GM21360 (cell line): ENCODE measurements at regions not wholly inside any gene's neighbourhood (a gene's known extent, or its start where the extent isn't known, plus 50 kb on each side); places are given as distances from the start of the nearest gene placed in this dataset.

Experiments
- ATAC-seq: cut with Tn5 transposase; IDR thresholded peaks from one replicate; pipeline ENCODE4 v1.9.1; 2021; ENCODE audit warnings: mild to moderate bottlenecking, moderate library complexity; ENCODE audit not compliant: unreplicated experiment

- no peak for ATAC-seq
Observed at GRCh38 chr2:12270876-12271588, 445.7 kb upstream of the TRIB2 start.

- no peak for ATAC-seq
Observed at GRCh38 chr2:12271589-12271984, 445.1 kb upstream of the TRIB2 start.

DNA sequence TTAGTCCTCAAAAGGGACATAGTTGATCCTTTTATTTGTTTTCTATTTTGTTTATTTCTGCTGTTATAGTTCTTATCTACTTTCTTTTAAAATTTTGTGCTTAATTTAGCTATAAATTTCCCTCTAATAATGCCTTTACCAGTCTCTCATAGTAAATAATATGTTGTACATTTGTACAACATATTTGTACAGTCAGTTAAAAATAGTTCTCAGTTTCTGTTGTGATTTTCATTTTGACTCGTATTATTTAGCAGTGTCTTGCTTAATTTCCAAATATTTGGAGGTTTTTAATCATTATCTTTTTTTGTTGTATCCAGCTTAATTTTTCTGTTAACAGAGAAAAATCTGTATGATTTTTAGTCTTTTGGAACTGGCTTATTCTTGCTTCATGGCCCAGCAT is 443.6 kb upstream of the TRIB2 start:
- no peak for ATAC-seq

DNA sequence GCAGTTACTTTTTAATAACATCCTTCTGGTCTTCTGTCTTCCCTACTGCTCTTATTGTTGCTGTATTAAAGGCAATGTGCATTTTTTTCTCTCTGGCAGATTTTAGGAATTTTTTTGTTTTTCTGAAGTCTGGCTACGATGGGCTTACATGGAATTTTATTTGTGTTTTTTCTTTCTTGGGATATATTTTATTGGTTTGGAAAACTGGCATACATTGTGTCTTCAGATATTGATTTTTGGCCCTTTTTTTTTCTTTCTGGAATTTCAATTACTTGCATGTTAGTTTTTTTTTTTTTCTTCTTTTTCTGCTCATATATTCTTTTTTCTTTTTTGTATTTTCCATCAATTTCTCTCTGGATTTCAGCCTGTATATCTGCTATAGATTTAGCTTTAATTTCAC is 442.1 kb upstream of the TRIB2 start:
- ATAC-seq: no peak

GRCh38 chr2:12277241-12278034 is 439.3 kb upstream of the TRIB2 start:
- ATAC-seq: no peak

- ATAC-seq: no peak
Observed at GRCh38 chr2:12278217-12278750, 438.5 kb upstream of the TRIB2 start.

GRCh38 chr2:12282780-12283695 is 433.7 kb upstream of the TRIB2 start:
- peak; percentile 84 for ATAC-seq

- no peak for ATAC-seq
Observed at GRCh38 chr2:12284037-12284436, 432.7 kb upstream of the TRIB2 start.

DNA sequence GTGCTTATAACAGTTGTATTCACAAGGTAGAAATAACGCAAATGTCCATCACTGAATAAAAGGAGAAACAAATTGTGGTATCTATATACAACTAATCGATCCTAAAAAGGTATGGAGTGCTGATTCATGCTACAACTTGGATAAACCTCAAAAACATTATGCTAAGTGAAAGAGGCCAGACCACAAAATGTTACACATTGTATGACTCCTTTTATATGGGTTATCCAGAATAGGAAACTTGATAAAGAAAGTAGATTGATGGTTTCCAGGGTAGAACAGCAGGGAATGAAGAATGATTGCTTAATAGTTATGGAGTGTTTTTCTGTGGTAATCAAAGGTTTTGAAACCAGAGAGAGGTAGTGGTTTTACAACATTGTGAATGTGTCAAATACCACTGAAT is 432.2 kb upstream of the TRIB2 start:
- ATAC-seq: no peak

DNA sequence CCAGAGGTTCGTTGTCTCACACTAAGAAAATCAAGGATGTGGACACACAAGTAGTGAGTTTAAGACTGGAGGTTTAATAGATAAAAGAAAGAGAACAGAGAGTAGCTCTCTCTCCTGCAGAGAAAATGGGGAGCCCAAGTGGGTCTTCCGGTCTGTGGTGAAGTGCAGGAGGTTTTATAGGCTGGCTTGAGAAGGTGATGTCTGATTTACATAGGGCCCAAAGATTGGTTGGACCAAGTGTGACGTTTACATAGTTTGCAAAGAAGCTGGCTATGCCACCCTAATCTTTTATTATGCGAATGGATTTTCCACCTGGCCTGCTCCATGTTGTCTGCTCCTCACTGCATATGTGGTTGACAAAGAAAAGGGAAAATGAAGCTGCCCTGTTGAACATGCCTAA is 430.4 kb upstream of the TRIB2 start:
- ATAC-seq: no peak

DNA sequence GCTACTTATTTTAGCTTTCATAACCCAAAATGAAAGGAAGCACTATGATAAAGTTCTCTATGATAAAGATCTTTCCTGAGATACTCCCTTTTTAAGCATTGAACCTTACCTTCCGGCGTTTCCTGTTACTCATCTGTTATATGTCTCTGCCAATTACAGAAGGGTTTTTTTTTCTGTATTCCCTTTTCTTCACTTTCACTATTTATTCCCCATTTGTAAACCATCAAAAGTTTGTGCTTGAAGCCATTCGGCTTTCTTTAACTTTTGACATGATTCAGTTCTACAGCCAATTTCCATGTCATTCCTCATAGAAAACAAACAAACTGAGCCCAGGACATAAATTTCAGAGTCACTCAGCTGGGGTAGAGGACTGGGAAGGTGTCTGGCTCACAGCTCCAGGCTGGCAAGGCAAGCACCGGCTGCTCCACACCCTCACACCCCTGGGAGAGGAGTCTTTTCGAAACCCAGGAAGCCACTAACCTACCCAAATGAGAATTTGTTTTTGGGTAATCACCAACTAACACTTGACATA is 429.4 kb upstream of the TRIB2 start:
- ATAC-seq: no peak

- ATAC-seq: no peak
Observed at GRCh38 chr2:12288048-12288447, 428.7 kb upstream of the TRIB2 start.

GRCh38 chr2:12289120-12289802 is 427.5 kb upstream of the TRIB2 start:
- no peak for ATAC-seq

DNA sequence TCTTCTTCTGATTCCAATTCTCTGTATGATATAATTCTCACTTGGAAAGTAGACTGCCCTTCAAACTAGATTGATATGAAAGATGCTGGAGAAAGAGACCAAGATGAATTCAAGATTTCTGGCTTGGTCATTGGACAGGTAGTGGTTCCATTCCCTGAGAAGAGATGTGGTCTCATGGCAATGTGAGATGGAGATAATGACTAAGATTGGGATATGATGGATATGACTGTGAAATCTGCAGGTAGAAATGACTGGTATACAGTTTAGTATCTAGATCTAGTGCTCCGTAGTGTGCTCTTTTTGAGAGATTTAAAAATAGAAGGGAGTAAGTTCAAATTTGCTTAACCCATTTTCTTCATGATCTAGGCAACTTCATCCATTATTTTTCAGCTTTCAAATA is 425.4 kb upstream of the TRIB2 start:
- no peak for ATAC-seq

DNA sequence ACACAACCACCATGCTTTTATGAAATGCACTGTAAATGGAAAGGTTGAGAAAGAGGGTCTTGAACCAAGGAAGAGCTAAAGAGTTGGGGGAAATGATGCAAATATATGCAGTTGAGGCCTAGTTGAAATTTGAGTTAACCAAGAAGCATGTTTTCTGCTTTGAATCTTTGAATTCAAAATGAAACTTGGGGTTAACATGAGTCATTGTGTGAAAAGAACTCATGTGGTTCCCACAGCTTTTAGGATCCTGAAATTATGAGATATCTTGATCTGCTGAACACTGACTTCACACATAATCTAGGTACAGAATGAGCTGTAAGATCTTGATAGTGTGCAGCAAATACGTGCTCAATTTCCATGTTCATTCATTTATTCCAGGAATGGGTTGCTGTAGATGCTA is 422.9 kb upstream of the TRIB2 start:
- ATAC-seq: peak; percentile 97

- no peak for ATAC-seq
Observed at GRCh38 chr2:12295856-12296519, 420.7 kb upstream of the TRIB2 start.

DNA sequence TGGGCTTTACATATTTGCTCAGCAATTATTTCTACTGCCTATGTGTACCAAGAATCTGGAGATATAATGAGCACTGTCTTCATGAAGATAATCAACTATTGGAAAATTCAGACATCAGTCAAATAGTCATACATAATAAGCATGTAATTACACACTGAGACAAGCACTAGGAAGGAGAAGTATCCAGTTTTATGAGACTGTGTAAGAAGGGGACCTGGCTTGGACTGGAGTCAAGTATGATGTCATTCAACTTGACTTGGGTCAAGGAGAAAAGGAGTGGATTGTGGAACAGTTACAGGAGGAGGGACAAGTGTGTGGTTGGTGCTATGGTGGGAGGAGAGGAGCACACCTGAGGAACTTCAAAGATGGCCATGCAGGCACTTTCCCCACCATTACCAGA is 419.8 kb upstream of the TRIB2 start:
- no peak for ATAC-seq

DNA sequence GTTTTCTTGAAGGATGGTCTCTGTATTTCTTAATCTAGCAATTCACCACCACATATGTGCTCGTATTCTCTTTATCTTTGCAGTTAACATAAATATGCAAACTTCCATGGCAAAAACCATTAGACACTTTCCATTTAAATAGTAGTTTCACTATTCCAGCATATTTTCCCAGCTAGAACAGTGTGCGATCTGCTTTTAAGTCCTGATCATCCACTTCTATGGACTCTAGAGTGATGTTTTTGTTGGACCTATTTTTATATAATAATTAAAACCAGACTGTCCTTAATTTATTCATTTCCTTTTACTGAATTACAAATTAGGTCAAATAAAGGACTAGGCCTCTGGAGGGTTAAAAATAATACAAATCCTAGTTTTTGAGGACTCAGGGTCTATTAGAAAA is 418.4 kb upstream of the TRIB2 start:
- no peak for ATAC-seq

DNA sequence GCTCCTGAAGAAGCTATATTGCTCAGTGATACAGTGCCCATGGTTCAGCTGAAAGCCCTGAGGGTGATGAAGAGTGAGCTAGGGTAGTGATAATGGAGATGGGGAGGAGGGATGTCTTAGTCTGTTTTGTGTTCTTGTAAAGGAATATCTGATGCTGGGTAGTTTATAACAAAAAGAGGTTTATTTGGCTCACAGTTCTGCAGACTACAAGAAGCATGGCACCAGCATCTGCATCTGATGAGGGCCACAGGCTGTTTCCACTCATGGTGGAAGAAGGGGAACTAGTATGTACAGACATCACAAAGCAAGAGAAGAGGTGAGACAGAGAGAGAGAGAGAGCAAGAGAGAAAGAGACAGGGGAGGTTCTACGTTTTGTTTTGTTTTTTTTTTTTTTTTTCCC is 417.3 kb upstream of the TRIB2 start:
- no peak for ATAC-seq
